ENCODE measurements at regions not wholly inside any gene's neighbourhood (a gene's known extent, or its start where the extent isn't known, plus 50 kb on each side); places are given as distances from the start of the nearest gene placed in this dataset.

DNA sequence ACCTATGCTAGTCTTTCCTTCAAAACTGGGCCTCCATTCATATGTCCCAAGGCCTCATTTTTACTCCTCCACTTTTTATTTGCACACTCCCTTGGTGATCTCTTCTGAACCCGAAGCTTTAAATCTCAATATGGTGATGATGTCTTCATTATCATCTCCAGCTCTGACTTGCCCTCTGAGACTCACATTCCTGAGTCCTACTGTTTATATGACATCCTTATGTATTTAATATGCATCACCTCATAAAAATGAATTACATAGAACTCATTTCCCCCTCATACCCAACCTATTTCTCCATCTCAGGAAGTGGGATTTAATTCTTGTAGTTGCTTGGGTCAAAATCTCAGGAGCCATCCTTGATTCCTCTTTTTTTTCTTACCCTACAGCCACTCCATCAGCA lies 473.0 kb downstream of the EBF1 start:
- Histone ChIP-seq H3K4me1 (ENCODE audit: control insufficient read depth, insufficient read depth, low read length) (no peaks in the 10 kb centered on the region), H3K9me3 (ENCODE audit: control insufficient read depth, low read length) (no peaks in the 10 kb centered on the region), H3K27me3 (ENCODE audit: control insufficient read depth, insufficient read depth) (no peaks in the 10 kb centered on the region), H3K27ac (ENCODE audit: low read length) (no peak overlapping the region), H3K4me3 (ENCODE audit: low read length) (no peak overlapping the region)
- 94% methylated on average over 1 of the region's 1 CpG for WGBS
- ATAC-seq (no peak), DNase-seq (no peak)
- intact Hi-C loops (cut with DNase I): no loop called here

DNA sequence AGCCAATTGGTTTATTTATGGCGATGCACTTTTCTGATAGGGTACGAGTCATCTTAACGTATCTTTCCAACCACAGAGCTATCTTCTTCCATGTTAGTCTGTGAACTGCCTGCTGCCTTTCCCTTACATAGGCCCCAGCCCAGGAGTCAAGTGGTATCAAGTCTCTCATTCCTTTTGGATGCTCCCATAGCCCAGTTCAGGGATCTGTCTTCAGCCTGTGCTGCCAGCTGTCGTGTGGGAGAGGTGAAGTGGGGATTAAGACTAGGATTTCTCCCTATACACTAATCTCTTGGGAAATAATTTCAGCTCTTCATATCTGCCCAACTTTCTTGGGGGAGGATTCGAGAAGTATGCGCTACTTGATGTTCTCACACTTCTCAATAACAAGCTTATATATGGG lies 475.7 kb downstream of the EBF1 start:
- H3K4me3 ChIP-seq (ENCODE audit: low read length): no peak overlapping the region
- no peaks in the 10 kb centered on the region for H3K9me3 ChIP-seq (ENCODE audit: control insufficient read depth, low read length)
- no peak for ATAC-seq
- no peak overlapping the region for H3K27ac ChIP-seq (ENCODE audit: low read length)
- 84% methylated on average over 6 of the region's 6 CpGs for WGBS
- intact Hi-C loops (cut with DNase I): no loop called here
- H3K4me1 ChIP-seq (ENCODE audit: control insufficient read depth, insufficient read depth, low read length): no peaks in the 10 kb centered on the region
- DNase-seq: no peak
- no peaks in the 10 kb centered on the region for H3K27me3 ChIP-seq (ENCODE audit: control insufficient read depth, insufficient read depth)

DNA sequence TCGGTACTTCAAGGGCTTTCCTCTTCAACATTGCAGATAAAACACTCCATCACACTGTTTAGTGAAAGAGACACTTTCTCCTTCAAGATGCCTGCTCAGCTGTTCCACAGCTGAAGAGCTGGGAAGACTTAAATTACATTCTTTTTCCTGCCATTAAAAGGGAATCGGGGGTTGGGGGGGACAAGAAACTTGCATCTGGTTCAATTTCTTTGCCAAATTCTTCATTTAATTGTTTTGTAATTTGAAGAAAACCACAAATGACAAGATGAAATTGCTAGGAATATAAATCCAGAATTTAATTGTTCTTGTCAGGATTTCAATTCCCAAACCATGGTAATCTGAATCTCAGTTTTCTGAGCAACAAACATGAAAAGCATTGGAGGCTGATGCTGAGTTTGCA lies 478.3 kb downstream of the EBF1 start:
- intact Hi-C loops (cut with DNase I): no loop called here
- no peak overlapping the region for H3K4me3 ChIP-seq (ENCODE audit: low read length)
- no peaks in the 10 kb centered on the region for H3K9me3 ChIP-seq (ENCODE audit: control insufficient read depth, low read length)
- ATAC-seq (no peak), DNase-seq (no peak)
- H3K27me3 ChIP-seq (ENCODE audit: control insufficient read depth, insufficient read depth): no peaks in the 10 kb centered on the region
- H3K4me1 ChIP-seq (ENCODE audit: control insufficient read depth, insufficient read depth, low read length): no peaks in the 10 kb centered on the region
- no peak overlapping the region for H3K27ac ChIP-seq (ENCODE audit: low read length)
- 43% methylated on average over 2 of the region's 2 CpGs for WGBS

DNA sequence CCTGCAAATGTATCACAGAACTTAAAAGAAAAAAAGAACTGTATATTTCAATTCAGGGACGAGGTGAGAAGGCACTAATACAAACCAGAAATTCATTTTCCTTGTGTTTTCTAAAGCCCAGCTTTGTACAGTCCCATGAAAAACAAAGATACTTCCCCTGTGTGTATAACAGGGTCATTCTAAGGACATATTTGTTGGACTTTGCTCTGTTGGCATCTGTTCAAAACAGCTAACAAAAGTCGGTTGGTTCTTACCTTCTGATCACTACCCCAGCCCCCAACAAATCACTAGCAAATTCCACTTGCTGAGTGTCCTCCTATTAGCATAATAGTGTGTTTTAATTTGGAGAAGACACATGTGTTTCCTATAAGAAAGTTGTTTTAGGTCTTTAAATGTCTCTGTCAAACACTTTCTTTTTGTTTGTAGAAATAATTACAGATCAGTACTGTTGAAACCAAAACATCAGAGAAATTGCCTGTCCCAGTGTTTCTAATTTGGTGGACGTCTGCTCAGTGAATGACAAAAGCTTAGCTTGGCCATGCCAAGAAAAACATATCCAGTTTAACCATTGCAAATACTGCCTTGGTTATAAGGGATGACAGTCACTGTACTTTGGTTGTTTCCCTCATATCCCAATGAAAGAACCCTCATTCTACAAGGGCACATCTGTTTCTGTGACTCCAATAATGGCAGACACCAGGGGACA lies 480.5 kb downstream of the EBF1 start:
- DNase-seq: no peak
- peak in 1 of 2 donors; percentile 36 for ATAC-seq
- no peak overlapping the region for H3K27ac ChIP-seq (ENCODE audit: low read length)
- intact Hi-C loops (cut with DNase I): no loop called here
- 16% methylated on average over 3 of the region's 3 CpGs for WGBS
- no peak overlapping the region for H3K4me3 ChIP-seq (ENCODE audit: low read length)
- H3K9me3 ChIP-seq (ENCODE audit: control insufficient read depth, low read length): no peaks in the 10 kb centered on the region
- H3K4me1 ChIP-seq (ENCODE audit: control insufficient read depth, insufficient read depth, low read length): no peaks in the 10 kb centered on the region
- no peaks in the 10 kb centered on the region for H3K27me3 ChIP-seq (ENCODE audit: control insufficient read depth, insufficient read depth)

DNA sequence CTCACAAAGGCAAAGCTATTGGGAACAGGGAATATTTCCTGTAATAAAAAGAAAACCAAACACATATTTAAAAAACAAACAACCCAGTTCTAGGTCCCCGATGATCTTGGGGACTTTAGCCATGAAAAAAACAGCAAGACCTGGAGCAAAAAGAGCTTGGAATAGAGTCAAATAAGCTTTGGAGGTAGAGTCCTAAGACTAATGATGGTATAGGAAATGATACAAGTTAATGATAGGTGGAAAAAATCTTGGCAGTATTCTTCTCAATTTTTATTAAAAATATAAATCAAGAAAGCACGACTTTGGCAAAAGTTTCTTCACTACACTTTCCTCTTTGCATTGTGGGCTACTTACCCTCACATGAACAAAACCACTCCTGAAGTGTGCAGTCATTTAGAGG lies 481.5 kb downstream of the EBF1 start:
- H3K27ac ChIP-seq (ENCODE audit: low read length): no peak overlapping the region
- no peak for ATAC-seq
- intact Hi-C loops (cut with DNase I): no loop called here

DNA sequence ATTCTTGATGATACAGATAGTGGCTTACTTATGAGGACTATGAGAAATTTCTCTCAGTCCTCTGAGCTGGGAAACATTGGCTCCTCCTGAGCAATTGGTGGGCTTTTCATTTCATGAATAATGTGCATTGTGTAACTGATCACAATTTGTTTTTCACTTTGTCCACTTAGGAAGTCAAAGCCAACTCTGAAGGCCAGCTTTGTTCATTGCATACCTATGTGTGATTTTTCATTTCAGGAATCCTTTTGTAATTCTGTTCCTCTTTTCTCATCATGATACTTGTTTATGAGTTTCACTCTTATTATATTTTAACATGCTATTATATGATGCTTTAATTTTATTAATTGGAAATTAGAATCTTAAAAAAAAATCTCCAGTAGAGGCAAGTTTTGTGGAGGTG lies 483.0 kb downstream of the EBF1 start:
- no peak for DNase-seq
- Histone ChIP-seq H3K4me1 (ENCODE audit: control insufficient read depth, insufficient read depth, low read length) (no peaks in the 10 kb centered on the region), H3K27me3 (ENCODE audit: control insufficient read depth, insufficient read depth) (no peaks in the 10 kb centered on the region), H3K9me3 (ENCODE audit: control insufficient read depth, low read length) (no peaks in the 10 kb centered on the region), H3K4me3 (ENCODE audit: low read length) (no peak overlapping the region), H3K27ac (ENCODE audit: low read length) (no peak overlapping the region)
- intact Hi-C loops (cut with DNase I): no loop called here
- no peak for ATAC-seq

More for the DNA sequence above, 481.5 kb downstream of the EBF1 start:
- H3K27me3 ChIP-seq (ENCODE audit: control insufficient read depth, insufficient read depth): no peaks in the 10 kb centered on the region
- H3K4me3 ChIP-seq (ENCODE audit: low read length): no peak overlapping the region
- 59% methylated on average over 2 of the region's 2 CpGs for WGBS
- H3K9me3 ChIP-seq (ENCODE audit: control insufficient read depth, low read length): no peaks in the 10 kb centered on the region
- H3K4me1 ChIP-seq (ENCODE audit: control insufficient read depth, insufficient read depth, low read length): no peaks in the 10 kb centered on the region
- DNase-seq: no peak

DNA sequence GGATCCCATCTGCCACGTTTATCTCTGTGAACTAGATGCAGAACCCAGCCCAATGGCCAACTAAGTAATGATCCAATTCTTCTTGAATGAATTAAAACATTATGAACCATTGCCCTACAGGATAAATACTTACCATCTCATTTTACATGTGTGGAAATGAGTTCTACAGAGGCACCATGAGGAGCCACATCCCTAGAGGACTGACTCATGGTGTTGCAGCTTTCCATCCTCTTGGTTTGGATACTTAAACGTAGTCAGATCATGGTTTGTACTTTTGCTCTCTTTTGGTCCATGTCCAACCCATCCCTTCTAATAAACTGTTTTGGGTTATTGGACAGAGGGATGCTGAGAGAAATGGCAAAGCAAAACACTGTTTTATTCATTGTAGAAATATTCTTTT lies 484.8 kb downstream of the EBF1 start:
- Histone ChIP-seq H3K4me1 (ENCODE audit: control insufficient read depth, insufficient read depth, low read length) (no peaks in the 10 kb centered on the region), H3K9me3 (ENCODE audit: control insufficient read depth, low read length) (no peaks in the 10 kb centered on the region), H3K27ac (ENCODE audit: low read length) (no peak overlapping the region), H3K27me3 (ENCODE audit: control insufficient read depth, insufficient read depth) (no peaks in the 10 kb centered on the region), H3K4me3 (ENCODE audit: low read length) (no peak overlapping the region)
- DNase-seq: no peak
- ATAC-seq: no peak
- intact Hi-C loops (cut with DNase I): no loop called here
- WGBS: 78% methylated on average over 2 of the region's 2 CpGs

DNA sequence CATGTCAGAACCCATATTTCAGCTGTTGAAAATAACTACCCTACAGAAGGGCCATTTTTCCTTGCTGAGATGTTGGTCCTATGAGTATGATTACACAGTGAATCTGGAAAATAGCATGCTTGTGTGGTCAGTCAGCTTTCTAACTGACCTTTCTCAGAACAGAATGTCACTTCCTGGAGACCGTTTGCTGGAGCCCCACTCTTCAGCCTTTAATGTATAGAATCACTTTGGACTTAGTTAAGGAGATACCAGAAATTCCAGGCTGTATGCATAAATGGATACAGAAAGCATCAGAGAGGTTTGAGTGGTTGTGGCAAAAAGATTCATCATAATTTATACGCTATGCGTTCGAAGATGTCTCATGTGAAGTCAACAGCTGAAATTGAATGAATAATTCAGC lies 488.1 kb downstream of the EBF1 start:
- no peak overlapping the region for H3K4me3 ChIP-seq (ENCODE audit: low read length)
- H3K27me3 ChIP-seq (ENCODE audit: control insufficient read depth, insufficient read depth): no peaks in the 10 kb centered on the region
- DNase-seq: no peak
- H3K9me3 ChIP-seq (ENCODE audit: control insufficient read depth, low read length): no peaks in the 10 kb centered on the region
- intact Hi-C loops (cut with DNase I): no loop called here
- no peak overlapping the region for H3K27ac ChIP-seq (ENCODE audit: low read length)
- ATAC-seq: no peak
- 87% methylated on average over 4 of the region's 4 CpGs for WGBS
- H3K4me1 ChIP-seq (ENCODE audit: control insufficient read depth, insufficient read depth, low read length): no peaks in the 10 kb centered on the region

DNA sequence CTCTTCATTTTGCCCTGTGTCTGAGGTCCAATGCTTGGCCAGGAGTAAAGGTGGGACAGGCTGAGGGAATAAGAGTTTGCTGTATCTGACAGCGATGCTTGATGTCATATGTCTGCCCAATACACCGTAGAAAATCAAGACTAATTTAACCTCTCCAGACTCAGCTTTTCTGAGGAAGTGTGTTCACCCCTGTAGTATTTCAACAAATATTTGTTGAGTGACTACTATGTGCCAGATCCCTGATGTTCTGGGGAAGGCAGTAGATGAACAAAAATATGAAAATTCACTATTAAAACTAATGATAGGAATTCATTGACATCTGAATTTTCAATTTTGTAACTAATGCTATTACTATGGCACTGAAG lies 489.7 kb downstream of the EBF1 start:
- Histone ChIP-seq H3K27me3 (ENCODE audit: control insufficient read depth, insufficient read depth) (no peaks in the 10 kb centered on the region), H3K4me3 (ENCODE audit: low read length) (no peak overlapping the region), H3K9me3 (ENCODE audit: control insufficient read depth, low read length) (no peaks in the 10 kb centered on the region), H3K27ac (ENCODE audit: low read length) (no peak overlapping the region), H3K4me1 (ENCODE audit: control insufficient read depth, insufficient read depth, low read length) (no peaks in the 10 kb centered on the region)
- DNase-seq: no peak
- no peak for ATAC-seq
- WGBS: 92% methylated on average over 2 of the region's 2 CpGs
- intact Hi-C loops (cut with DNase I): no loop called here

DNA sequence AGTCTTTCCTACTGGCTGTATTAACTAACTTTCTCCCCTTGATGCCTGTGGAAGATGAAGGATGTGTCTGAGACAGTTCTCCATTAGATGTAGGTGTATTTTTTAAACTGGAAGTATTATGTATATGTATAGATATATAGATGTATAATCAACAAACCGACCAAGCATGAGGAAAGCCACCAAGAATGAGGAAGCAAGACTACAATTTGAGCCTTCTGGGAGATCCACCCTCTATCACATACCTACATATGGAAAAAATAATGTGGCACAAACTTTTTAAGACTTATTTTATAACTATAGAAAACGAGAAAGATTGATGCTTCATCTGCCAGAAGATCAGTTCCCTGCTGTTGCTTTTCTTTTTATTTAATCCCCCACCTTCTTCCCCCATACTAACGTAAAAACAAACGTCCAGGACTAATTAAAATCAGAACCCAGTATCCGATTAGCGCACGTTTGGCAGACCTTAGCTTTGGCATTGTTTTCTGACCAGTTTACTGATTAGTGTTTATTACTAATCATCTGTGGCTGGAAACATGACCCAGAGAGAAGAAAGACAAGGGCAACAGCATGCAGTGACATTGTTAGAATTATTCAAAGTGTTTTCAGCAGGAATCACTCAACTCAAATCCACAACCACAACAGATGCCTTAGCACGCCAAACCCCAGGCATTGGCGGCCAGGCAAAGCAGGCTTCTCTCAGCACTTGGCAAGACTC lies 490.2 kb downstream of the EBF1 start:
- intact Hi-C loops (cut with DNase I): no loop called here
- WGBS: 82% methylated on average over 9 of the region's 9 CpGs
- DNase-seq: no peak
- Histone ChIP-seq H3K4me3 (ENCODE audit: low read length) (no peak overlapping the region), H3K27me3 (ENCODE audit: control insufficient read depth, insufficient read depth) (no peaks in the 10 kb centered on the region), H3K9me3 (ENCODE audit: control insufficient read depth, low read length) (no peaks in the 10 kb centered on the region), H3K27ac (ENCODE audit: low read length) (no peak overlapping the region), H3K4me1 (ENCODE audit: control insufficient read depth, insufficient read depth, low read length) (no peaks in the 10 kb centered on the region)
- no peak for ATAC-seq

DNA sequence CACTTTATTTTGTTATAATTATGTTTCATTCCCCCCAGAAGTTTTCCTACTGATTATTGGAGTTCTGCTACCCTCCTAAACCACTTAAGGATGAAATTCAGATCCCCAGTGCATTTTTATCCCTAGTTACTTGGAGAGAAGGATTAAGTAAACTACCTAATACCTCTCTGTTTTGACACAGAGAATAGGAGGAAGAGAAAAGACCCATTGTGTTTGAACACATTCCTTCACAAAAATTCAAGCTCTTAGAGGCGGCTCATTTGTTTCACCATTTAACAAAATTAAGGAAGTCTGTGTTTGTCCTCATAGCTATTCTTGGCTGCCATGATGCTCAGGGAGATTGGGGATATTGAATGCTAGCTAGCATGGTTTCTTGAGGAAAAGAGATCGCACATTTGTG lies 492.6 kb downstream of the EBF1 start:
- intact Hi-C loops (cut with DNase I): no loop called here
- ATAC-seq (no peak), DNase-seq (no peak)
- H3K27me3 ChIP-seq (ENCODE audit: control insufficient read depth, insufficient read depth): no peaks in the 10 kb centered on the region
- no peak overlapping the region for H3K27ac ChIP-seq (ENCODE audit: low read length)
- H3K4me1 ChIP-seq (ENCODE audit: control insufficient read depth, insufficient read depth, low read length): no peaks in the 10 kb centered on the region
- 93% methylated on average over 2 of the region's 2 CpGs for WGBS
- H3K9me3 ChIP-seq (ENCODE audit: control insufficient read depth, low read length): no peaks in the 10 kb centered on the region
- no peak overlapping the region for H3K4me3 ChIP-seq (ENCODE audit: low read length)

DNA sequence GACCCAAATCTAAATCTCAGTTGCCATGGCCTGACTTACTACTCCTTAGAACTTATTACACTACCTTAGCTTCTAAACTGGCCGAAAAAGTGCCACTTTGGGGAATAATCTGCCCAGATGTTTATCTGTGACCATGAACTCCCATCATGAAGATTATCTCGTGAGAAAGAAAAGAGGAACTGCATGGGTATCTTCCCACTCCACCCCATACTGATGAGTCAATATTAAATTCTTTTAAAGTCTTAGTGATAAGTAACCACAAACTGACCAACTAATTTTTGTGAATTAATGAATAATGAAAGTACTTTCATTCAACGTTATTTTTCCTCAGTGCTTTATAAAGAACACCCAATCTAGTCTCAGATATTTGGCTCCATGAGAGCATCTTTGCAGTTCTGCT lies 493.5 kb downstream of the EBF1 start:
- intact Hi-C loops (cut with DNase I): no loop called here
- DNase-seq (no peak), ATAC-seq (no peak)
- H3K4me3 ChIP-seq (ENCODE audit: low read length): no peak overlapping the region
- H3K27ac ChIP-seq (ENCODE audit: low read length): no peak overlapping the region
- H3K27me3 ChIP-seq (ENCODE audit: control insufficient read depth, insufficient read depth): no peaks in the 10 kb centered on the region
- H3K4me1 ChIP-seq (ENCODE audit: control insufficient read depth, insufficient read depth, low read length): no peaks in the 10 kb centered on the region
- WGBS: 79% methylated on average over 3 of the region's 3 CpGs
- no peaks in the 10 kb centered on the region for H3K9me3 ChIP-seq (ENCODE audit: control insufficient read depth, low read length)
